Mesodermal cell (in vitro differentiated cells): ENCODE measurements at regions not wholly inside any gene's neighbourhood (a gene's known extent, or its start where the extent isn't known, plus 50 kb on each side); places are given as distances from the start of the nearest gene placed in this dataset.
"Not testable (repeated sequence)": the region's sequence is repeated elsewhere in the genome, so short reads cannot be mapped to it uniquely, and the experiment has no call there.

Source experiments
- H3K27ac ChIP-seq: 2 replicates; pipeline ENCODE4 v1.7.0; 2013; ENCODE audit warnings: mild to moderate bottlenecking, low read depth, low read length, moderate library complexity; ENCODE audit not compliant: severe bottlenecking
- H3K36me3 ChIP-seq: 2 replicates; pipeline ENCODE4 v1.7.1; 2013; ENCODE audit warnings: mild to moderate bottlenecking, low read length, moderate library complexity; ENCODE audit not compliant: control insufficient read depth, insufficient read depth
- H3K4me1 ChIP-seq: one replicate; pipeline ENCODE4 v1.7.1; 2013; ENCODE audit warnings: mild to moderate bottlenecking, low read length; ENCODE audit not compliant: insufficient read depth, control insufficient read depth, poor library complexity, severe bottlenecking
- H3K4me3 ChIP-seq: 2 replicates; pipeline ENCODE4 v1.7.0; 2013; ENCODE audit warnings: low read length, control low read depth, mild to moderate bottlenecking; ENCODE audit not compliant: insufficient read depth, poor library complexity, severe bottlenecking; ENCODE audit errors: extremely low read depth
- H3K9me3 ChIP-seq: 2 replicates; pipeline ENCODE4 v1.7.1; 2013; ENCODE audit warnings: mild to moderate bottlenecking, low read length, moderate library complexity; ENCODE audit not compliant: control insufficient read depth
- WGBS, 2 experiments: methylation state at CpG; one replicate each; pipeline ENCODE4 v1.1.5; 2013; ENCODE audit warnings: missing lambda C conversion rate in 2 of 2; ENCODE audit not compliant: insufficient coverage in 2 of 2; 5-methylcytosine and 5-hydroxymethylcytosine counted together

- H3K36me3 ChIP-seq = no peaks in the 10 kb centered on the region
- no peak overlapping the region for H3K27ac ChIP-seq
- WGBS, 2 experiments = 100% methylated on average over 1 of the region's 3 CpGs; no CpG with 5 or more reads in 1 of the 2 experiments
- no peaks in the 10 kb centered on the region for H3K9me3 ChIP-seq
- H3K4me1 ChIP-seq = no peaks in the 10 kb centered on the region
- no peak overlapping the region for H3K4me3 ChIP-seq
These were observed 122.2 kb upstream of the SALL4 start for GRCh38 chr20:51924509-51924908.

- Histone ChIP-seq H3K9me3 (no peaks in the 10 kb centered on the region), H3K36me3 (no peaks in the 10 kb centered on the region), H3K4me1 (peaks cover 5% of the 10 kb centered on the region), H3K27ac (no peak overlapping the region), H3K4me3 (no peak overlapping the region)
- WGBS, 2 experiments = 92% methylated on average over 1 of the region's 2 CpGs; no CpG with 5 or more reads in 1 of the 2 experiments
These were observed 121.3 kb upstream of the SALL4 start for GRCh38 chr20:51923633-51924032.

- not testable (repeated sequence) for H3K36me3 ChIP-seq, H3K27ac ChIP-seq, H3K4me3 ChIP-seq, H3K9me3 ChIP-seq
- peaks cover 11% of the 10 kb centered on the region for H3K4me1 ChIP-seq
- WGBS, 2 experiments = 91 to 93% methylated on average over 8 to 10 of the region's 12 CpGs
These were observed 120.5 kb upstream of the SALL4 start for GRCh38 chr20:51922812-51923211.

GRCh38 chr20:51918561-51918960, 116.2 kb upstream of the SALL4 start:
- no peaks in the 10 kb centered on the region for H3K36me3 ChIP-seq
- peaks cover 19% of the 10 kb centered on the region for H3K4me1 ChIP-seq
- no peaks in the 10 kb centered on the region for H3K9me3 ChIP-seq
- no peak overlapping the region for H3K27ac ChIP-seq
- H3K4me3 ChIP-seq = no peak overlapping the region
- WGBS, 2 experiments = 73 to 82% methylated on average over 6 of the region's 7 CpGs

- Histone ChIP-seq H3K36me3 (no peaks in the 10 kb centered on the region), H3K27ac (no peak overlapping the region), H3K9me3 (no peaks in the 10 kb centered on the region), H3K4me1 (peaks cover 19% of the 10 kb centered on the region), H3K4me3 (no peak overlapping the region)
- no CpG with 5 or more reads among the region's 4 CpGs for WGBS, 2 experiments
These were observed 115.7 kb upstream of the SALL4 start for GRCh38 chr20:51917886-51918535.

- Histone ChIP-seq H3K4me1 (peaks cover 30% of the 10 kb centered on the region), H3K27ac (no peak overlapping the region), H3K36me3 (no peaks in the 10 kb centered on the region), H3K9me3 (no peaks in the 10 kb centered on the region), H3K4me3 (no peak overlapping the region)
- 93% methylated on average over 3 of the region's 4 CpGs; no CpG with 5 or more reads in 1 of the 2 experiments for WGBS, 2 experiments
These were observed 113.9 kb upstream of the SALL4 start for GRCh38 chr20:51916244-51916643.

GRCh38 chr20:51914758-51915157, 112.4 kb upstream of the SALL4 start:
- Histone ChIP-seq H3K27ac (no peak overlapping the region), H3K9me3 (no peaks in the 10 kb centered on the region), H3K36me3 (no peaks in the 10 kb centered on the region), H3K4me3 (no peak overlapping the region), H3K4me1 (peaks cover 34% of the 10 kb centered on the region)
- 85 to 87% methylated on average over 5 of the region's 8 CpGs for WGBS, 2 experiments

- Histone ChIP-seq H3K9me3 (no peaks in the 10 kb centered on the region), H3K36me3 (no peaks in the 10 kb centered on the region), H3K27ac (peak overlapping the region; percentile 97), H3K4me3 (peak overlapping the region; percentile 21), H3K4me1 (peaks cover 36% of the 10 kb centered on the region)
- 14 to 19% methylated on average over 6 of the region's 7 CpGs for WGBS, 2 experiments
These were observed 108.2 kb upstream of the SALL4 start for GRCh38 chr20:51910321-51911050.

GRCh38 chr20:51906679-51907078, 104.4 kb upstream of the SALL4 start:
- Histone ChIP-seq H3K9me3 (no peaks in the 10 kb centered on the region), H3K36me3 (no peaks in the 10 kb centered on the region), H3K4me1 (peaks cover 25% of the 10 kb centered on the region), H3K27ac (peak overlapping the region; percentile 13), H3K4me3 (no peak overlapping the region)
- no CpG with 5 or more reads among the region's 1 CpG for WGBS, 2 experiments

GRCh38 chr20:51906049-51906448, 103.7 kb upstream of the SALL4 start:
- Histone ChIP-seq H3K4me1 (peaks cover 19% of the 10 kb centered on the region), H3K27ac (no peak overlapping the region), H3K4me3 (no peak overlapping the region), H3K36me3 (no peaks in the 10 kb centered on the region), H3K9me3 (no peaks in the 10 kb centered on the region)
- 100% methylated on average over 1 of the region's 6 CpGs; no CpG with 5 or more reads in 1 of the 2 experiments for WGBS, 2 experiments

GRCh38 chr20:51902933-51903332, 100.6 kb upstream of the SALL4 start:
- H3K36me3 ChIP-seq = no peaks in the 10 kb centered on the region
- peaks cover 12% of the 10 kb centered on the region for H3K4me1 ChIP-seq
- no peak overlapping the region for H3K27ac ChIP-seq
- no peaks in the 10 kb centered on the region for H3K9me3 ChIP-seq
- WGBS, 2 experiments = 96 to 99% methylated on average over 6 of the region's 6 CpGs
- no peak overlapping the region for H3K4me3 ChIP-seq
